NCI-H82 treated with DMSO at 0.1 percent for 48 hours (cell line): ENCODE measurements at regions not wholly inside any gene's neighbourhood (a gene's known extent, or its start where the extent isn't known, plus 50 kb on each side); places are given as distances from the start of the nearest gene placed in this dataset.

Experiments
- DNase-seq: peaks from one replicate; lab custom pipeline; 2025; ENCODE audit not compliant: unreplicated experiment; lab: John Stamatoyannopoulos, UW

DNA sequence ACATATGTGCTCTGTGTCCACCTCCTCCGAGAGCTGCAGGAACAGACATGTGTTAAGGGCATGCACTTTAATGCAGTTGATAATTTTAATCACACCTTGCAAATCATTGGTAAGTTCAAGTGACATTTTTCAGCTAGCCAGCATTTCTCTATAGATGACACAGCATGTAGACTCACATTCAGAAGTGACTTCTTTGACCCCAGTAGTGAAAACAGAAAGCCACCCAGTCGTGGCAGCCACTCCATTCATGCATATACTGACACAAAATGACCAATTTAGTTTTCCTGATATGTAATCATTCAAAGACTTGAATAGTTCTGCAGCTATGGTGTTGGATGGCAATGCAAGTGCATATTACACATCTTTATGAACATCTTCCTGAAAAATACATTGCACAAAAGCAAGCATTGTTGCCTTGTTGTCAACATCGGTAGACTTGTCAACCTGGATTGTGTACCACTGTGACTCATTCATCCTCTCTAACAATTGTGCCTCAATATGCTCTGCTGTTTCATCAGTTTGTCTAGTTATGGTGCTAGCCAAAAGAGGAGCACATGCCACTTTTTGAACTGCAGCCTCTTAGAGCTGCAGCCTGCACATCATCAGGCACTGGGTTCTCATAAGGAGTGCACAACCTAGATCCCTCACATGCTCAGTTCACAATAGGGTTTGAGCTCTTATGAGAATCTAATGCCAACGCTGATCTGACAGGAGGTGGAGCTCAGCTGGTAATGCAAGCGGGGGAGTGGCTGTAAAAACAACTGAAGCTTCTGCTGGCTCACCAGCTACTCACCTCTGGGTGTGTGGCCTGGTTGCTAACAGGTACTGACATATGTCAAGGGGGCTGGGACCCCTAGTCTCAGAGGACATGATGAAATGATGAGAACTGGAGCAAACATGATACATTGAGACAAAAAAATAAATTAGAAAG lies 622.0 kb downstream of the PYDC2 start:
- DNase-seq: no peak
